ENCODE measurements at regions not wholly inside any gene's neighbourhood (a gene's known extent, or its start where the extent isn't known, plus 50 kb on each side); places are given as distances from the start of the nearest gene placed in this dataset.
"Not testable (repeated sequence)": the region's sequence is repeated elsewhere in the genome, so short reads cannot be mapped to it uniquely, and the experiment has no call there.

DNA sequence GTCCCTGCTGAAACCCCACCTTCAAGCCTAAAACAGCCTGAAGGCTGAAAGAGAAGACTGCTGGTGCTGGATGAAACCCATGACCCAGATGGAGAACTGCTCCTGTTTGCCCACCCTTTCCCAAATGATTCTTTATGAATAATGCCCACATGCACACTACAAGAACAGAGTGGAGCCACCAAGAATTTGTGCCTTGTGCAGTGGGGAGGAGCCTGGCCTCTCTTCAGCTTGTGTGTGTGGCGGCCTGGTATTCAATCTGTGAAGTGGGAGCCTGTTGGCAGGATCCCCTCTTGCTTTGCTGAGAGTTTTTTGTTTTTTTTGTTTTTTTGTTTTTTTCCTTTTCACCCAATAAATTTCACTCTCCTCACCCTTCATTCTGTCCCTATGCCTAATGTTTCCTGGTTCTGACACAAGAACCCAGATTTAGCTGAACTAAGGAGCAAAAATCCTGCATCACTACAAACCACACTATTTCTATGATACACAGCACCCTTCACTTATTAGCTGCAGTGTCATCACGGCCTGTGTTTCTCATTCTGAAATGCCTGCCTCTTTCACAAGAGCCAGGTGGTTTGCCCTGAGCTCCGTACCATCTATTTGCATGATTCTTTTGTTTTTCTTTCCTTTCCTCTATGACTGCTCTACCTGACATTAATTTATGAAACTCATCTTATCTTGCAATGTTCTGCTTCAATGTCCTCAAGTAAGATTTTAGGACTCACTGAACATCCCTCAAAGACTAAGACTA, 585.5 kb upstream of the ATXN7L3B start:
- no peaks in the 10 kb centered on the region for H3K4me1 Mint-ChIP-seq
- DNase-seq (no peak), ATAC-seq (no peak)
- no peaks in the 10 kb centered on the region for H3K27me3 Mint-ChIP-seq
- H3K4me3 Mint-ChIP-seq = no peak overlapping the region
- peaks cover 0 to 6% of the 10 kb centered on the region in 2 donors for H3K9me3 Mint-ChIP-seq
- peak overlapping the region in 1 of 2 donors; percentile 7 for H3K27ac Mint-ChIP-seq

DNA sequence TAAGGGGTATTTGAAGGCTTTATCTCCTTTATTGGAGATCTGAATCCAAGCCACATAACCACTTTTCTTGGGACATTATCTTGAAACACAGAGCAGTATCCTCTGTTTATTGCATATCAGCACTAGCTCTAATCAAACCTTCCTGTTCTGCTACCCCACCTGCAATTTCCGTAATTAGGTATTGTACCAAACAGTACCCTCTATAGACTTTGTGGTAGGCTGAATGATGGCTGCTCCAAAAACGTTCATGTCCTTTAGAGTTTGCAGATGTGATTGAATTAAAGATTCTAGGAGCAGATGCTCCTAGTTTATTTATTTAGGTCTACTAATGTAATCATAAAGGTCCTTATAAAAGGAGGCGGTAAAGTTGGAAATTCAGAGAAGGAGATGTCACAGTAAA, 573.0 kb upstream of the ATXN7L3B start:
- no peak for ATAC-seq
- Mint-ChIP-seq H3K27me3 (no peaks in the 10 kb centered on the region), H3K27ac (no peak overlapping the region), H3K4me3 (no peak overlapping the region), H3K9me3 (no peaks in the 10 kb centered on the region), H3K4me1 (no peaks in the 10 kb centered on the region)
- DNase-seq = no peak

GRCh38 chr12:73973486-73973885, 564.1 kb upstream of the ATXN7L3B start:
- ATAC-seq (no peak), DNase-seq (no peak)
- H3K4me3 Mint-ChIP-seq = no peak overlapping the region
- no peaks in the 10 kb centered on the region for H3K27me3 Mint-ChIP-seq
- no peaks in the 10 kb centered on the region for H3K4me1 Mint-ChIP-seq
- no peak overlapping the region for H3K27ac Mint-ChIP-seq
- peaks cover 8 to 10% of the 10 kb centered on the region in 2 donors for H3K9me3 Mint-ChIP-seq

DNA sequence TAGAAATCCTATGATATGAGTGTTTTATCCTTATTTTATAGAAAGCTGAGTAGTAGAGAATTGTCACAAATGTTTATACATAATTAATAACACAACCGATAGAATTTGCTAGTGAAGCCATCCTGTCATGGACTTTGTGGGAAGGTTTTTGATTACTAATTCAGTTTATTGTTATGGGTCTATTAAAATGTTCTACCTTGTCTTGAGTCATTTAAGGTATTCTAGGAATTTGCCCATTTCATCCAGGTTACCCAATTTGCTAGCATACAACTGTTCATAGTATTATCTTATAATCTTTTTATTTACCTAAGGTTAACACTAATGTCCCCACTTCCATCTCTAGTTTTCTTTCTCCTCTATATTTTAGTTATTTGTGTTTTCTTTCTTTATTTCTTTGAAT, 553.1 kb upstream of the ATXN7L3B start:
- H3K27ac Mint-ChIP-seq = no peak overlapping the region
- ATAC-seq (no peak), DNase-seq (no peak)
- H3K27me3 Mint-ChIP-seq = no peaks in the 10 kb centered on the region
- no peak overlapping the region for H3K4me3 Mint-ChIP-seq
- peaks cover 0 to 5% of the 10 kb centered on the region in 2 donors for H3K9me3 Mint-ChIP-seq
- no peaks in the 10 kb centered on the region for H3K4me1 Mint-ChIP-seq

GRCh38 chr12:73991138-73991537, 546.5 kb upstream of the ATXN7L3B start:
- Mint-ChIP-seq H3K4me1 (no peaks in the 10 kb centered on the region), H3K27ac (no peak overlapping the region), H3K9me3 (no peaks in the 10 kb centered on the region), H3K4me3 (no peak overlapping the region), H3K27me3 (no peaks in the 10 kb centered on the region)
- DNase-seq = no peak
- no peak for ATAC-seq

DNA sequence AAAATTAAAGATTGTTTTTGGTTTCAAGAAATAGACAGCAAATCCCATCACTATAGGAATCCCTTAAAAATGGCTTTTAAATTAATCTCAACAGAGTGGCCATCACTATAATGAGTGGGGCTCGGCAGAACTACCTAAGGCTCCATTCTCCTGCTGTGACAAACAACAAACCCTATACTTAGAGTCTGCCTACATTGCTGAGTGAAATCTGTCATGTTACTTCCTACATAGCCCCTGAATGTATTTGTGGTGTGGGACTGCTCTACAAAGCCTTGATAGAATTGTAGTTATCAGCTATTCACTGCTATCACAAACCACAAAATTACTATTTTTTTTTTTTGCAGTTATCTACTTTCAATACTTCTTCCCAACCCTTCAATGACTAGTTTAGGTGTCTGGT, 538.7 kb upstream of the ATXN7L3B start:
- Mint-ChIP-seq H3K9me3 (no peaks in the 10 kb centered on the region), H3K27me3 (no peaks in the 10 kb centered on the region), H3K27ac (no peak overlapping the region), H3K4me1 (no peaks in the 10 kb centered on the region), H3K4me3 (no peak overlapping the region)
- DNase-seq (no peak), ATAC-seq (no peak)

GRCh38 chr12:74015118-74015517, 522.5 kb upstream of the ATXN7L3B start:
- H3K4me3 Mint-ChIP-seq = no peak overlapping the region
- H3K4me1 Mint-ChIP-seq = no peaks in the 10 kb centered on the region
- ATAC-seq (no peak), DNase-seq (no peak)
- peaks cover 0 to 7% of the 10 kb centered on the region in 2 donors for H3K9me3 Mint-ChIP-seq
- H3K27me3 Mint-ChIP-seq = no peaks in the 10 kb centered on the region
- H3K27ac Mint-ChIP-seq = no peak overlapping the region

GRCh38 chr12:74016324-74016723, 521.3 kb upstream of the ATXN7L3B start:
- H3K4me3 Mint-ChIP-seq, H3K27me3 Mint-ChIP-seq, H3K27ac Mint-ChIP-seq, DNase-seq, H3K4me1 Mint-ChIP-seq, H3K9me3 Mint-ChIP-seq, ATAC-seq: not testable (repeated sequence)

DNA sequence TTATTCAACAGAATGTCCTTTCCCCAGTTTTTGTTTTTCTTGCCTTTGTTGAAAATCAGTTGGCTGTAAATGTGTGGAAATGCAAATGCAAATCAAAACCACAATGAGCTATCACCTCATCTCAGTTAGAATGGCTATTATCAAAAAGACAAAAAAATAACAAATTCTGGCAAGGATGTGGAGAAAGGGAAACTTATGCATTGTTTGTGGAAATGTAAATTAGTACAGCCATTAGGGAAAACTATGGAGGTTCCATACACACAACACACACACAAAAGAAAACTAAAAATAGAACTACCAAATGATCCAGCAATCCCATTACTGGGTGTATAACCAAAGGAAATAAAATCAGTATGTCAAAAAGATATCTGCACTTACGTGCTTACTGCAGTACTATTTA, 518.8 kb upstream of the ATXN7L3B start:
- no peak overlapping the region for H3K4me3 Mint-ChIP-seq
- peaks cover 0 to 6% of the 10 kb centered on the region in 2 donors for H3K9me3 Mint-ChIP-seq

GRCh38 chr12:74021937-74022336, 515.7 kb upstream of the ATXN7L3B start:
- H3K27ac Mint-ChIP-seq = no peak overlapping the region
- peak in 1 of 2 donors; percentile 18 for DNase-seq
- no peaks in the 10 kb centered on the region for H3K27me3 Mint-ChIP-seq
- peak; percentile 79 for ATAC-seq
- H3K9me3 Mint-ChIP-seq = peaks cover 0 to 7% of the 10 kb centered on the region in 2 donors
- H3K4me1 Mint-ChIP-seq = no peaks in the 10 kb centered on the region
- no peak overlapping the region for H3K4me3 Mint-ChIP-seq

More for the DNA sequence above, 518.8 kb upstream of the ATXN7L3B start:
- Mint-ChIP-seq H3K27ac (no peak overlapping the region), H3K4me1 (no peaks in the 10 kb centered on the region), H3K27me3 (no peaks in the 10 kb centered on the region)
- DNase-seq (no peak), ATAC-seq (no peak)

DNA sequence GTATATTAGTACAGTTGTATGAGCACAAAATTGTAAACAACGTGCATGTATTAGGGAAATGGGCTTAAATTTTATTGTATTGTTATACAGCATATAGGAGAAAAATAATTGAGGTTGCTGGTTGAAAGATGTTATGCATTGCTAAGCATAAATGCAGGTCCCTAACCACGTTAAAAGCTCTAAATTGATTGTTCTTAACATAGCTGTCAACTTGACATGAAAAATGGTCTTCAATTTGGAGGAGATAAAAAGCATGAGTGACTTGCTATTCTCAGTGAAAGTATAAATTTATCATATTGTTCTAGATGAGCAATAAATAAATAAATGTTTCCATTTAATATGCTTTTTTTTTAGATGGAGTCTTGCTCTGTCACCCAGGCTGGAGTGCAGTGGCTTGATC, 506.6 kb upstream of the ATXN7L3B start:
- ATAC-seq (no peak), DNase-seq (no peak)
- Mint-ChIP-seq H3K27me3 (no peaks in the 10 kb centered on the region), H3K4me1 (no peaks in the 10 kb centered on the region), H3K4me3 (no peak overlapping the region), H3K9me3 (no peaks in the 10 kb centered on the region), H3K27ac (peak overlapping the region in 1 of 2 donors; percentile 54)

DNA sequence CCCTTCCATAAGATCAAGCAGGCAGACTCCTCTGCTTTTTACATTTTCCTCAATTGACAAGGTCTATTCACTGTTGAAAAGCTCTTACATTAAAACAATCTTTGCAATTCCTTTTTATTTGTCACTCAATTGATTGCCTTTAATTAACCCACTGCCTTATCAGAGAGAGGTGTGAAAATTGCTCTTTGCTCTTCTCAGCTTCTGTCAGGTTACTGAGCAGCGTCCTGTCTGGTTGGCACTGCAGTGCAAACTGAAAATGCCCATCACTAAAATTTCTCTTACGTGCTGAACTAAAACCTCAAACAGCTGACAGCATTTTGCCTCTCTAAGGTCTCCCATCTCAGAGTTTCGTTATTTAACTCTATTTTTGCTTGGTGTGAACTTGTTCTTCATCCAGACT, 504.1 kb upstream of the ATXN7L3B start:
- Mint-ChIP-seq H3K4me1 (no peaks in the 10 kb centered on the region), H3K27me3 (no peaks in the 10 kb centered on the region), H3K9me3 (no peaks in the 10 kb centered on the region), H3K27ac (no peak overlapping the region), H3K4me3 (no peak overlapping the region)
- no peak for DNase-seq
- ATAC-seq = no peak

DNA sequence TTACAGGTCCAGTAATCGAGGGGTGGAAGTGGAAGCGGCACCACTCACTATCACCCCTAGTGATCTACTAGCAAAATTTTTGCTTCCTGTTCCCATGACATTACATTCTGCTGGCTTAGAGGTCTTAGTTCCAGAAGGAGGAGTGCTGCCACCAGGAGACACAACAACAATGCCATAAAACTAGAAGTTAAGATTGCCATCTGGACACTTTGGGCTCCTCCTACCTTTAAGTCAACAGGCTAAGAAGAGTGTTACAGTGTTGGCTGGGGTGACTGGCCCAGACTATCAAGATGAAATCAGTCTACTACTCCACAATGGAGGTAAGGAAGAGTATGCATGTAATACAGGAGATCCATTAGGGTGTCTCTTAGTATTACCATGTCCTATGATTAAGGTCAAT, 498.5 kb upstream of the ATXN7L3B start:
- H3K4me1 Mint-ChIP-seq, ATAC-seq, DNase-seq, H3K27me3 Mint-ChIP-seq, H3K27ac Mint-ChIP-seq, H3K4me3 Mint-ChIP-seq: not testable (repeated sequence)
- H3K9me3 Mint-ChIP-seq = peaks cover 0 to 14% of the 10 kb centered on the region in 2 donors

DNA sequence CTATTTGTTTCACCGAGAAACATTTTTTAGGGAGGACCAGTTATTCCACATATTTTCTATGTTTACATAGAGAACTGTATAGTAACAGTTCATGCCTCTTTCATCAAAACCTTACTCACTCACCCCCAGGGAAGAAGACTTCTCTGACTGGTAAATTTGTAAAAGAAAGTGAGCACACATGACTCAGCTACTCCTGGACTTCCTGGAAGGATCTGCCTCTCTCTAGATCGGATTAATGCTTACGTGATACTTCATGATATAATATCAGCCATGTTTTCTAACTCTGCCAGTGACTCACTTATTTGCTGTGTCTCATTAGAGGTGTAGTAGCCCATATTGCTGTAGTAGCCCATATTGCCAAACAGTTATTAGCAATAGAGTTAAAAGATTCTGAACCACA, 494.3 kb upstream of the ATXN7L3B start:
- no peaks in the 10 kb centered on the region for H3K27me3 Mint-ChIP-seq
- H3K4me3 Mint-ChIP-seq = no peak overlapping the region
- no peak for DNase-seq
- no peak overlapping the region for H3K27ac Mint-ChIP-seq
- H3K4me1 Mint-ChIP-seq = no peaks in the 10 kb centered on the region
- no peak for ATAC-seq
- H3K9me3 Mint-ChIP-seq = peaks cover 0 to 14% of the 10 kb centered on the region in 2 donors

GRCh38 chr12:74049348-74049747, 488.3 kb upstream of the ATXN7L3B start:
- no peak for ATAC-seq
- H3K4me3 Mint-ChIP-seq = no peak overlapping the region
- H3K27ac Mint-ChIP-seq = no peak overlapping the region
- no peak for DNase-seq
- no peaks in the 10 kb centered on the region for H3K9me3 Mint-ChIP-seq
- no peaks in the 10 kb centered on the region for H3K27me3 Mint-ChIP-seq
- no peaks in the 10 kb centered on the region for H3K4me1 Mint-ChIP-seq

DNA sequence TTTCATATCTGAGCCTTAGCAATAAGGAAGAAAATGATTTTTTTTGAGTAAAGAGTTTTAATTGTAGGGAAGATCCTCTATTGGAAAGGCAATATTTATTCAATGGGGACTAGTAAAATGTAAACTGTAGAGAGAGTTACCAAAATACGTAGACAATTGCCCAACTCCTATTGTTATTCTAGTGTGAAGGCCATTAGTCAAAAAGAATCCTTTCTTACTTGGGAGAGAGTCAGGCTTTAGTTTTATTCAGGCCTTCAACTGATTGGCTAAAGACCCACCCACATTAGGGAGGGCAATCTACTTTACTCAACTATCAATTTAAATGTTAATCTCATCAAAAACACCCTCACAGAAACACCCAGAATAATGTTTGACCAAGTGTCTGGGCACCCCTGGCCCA, 485.8 kb upstream of the ATXN7L3B start:
- Mint-ChIP-seq H3K27me3 (no peaks in the 10 kb centered on the region), H3K27ac (no peak overlapping the region), H3K4me1 (no peaks in the 10 kb centered on the region), H3K9me3 (no peaks in the 10 kb centered on the region), H3K4me3 (no peak overlapping the region)
- no peak for ATAC-seq
- DNase-seq = no peak

DNA sequence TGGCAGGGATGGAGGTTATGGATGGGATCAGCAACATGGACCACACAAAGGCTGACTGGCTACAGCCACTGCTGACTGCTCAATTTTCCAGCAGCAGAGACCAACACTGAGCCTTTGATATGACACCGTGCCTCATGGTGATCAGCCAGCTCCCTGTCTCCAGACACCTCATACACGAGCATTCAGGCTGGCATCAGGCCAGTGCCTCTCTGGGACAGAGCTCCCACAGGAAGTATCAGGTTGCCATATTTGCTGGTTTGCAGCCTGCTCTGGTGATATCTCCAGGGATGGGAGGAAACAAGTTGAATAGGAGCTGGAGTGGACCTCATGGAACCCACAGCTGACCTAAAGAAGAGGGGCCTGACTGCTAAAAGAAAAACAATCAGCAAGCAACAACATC, 471.2 kb upstream of the ATXN7L3B start:
- DNase-seq (no peak), ATAC-seq (no peak)
- Mint-ChIP-seq H3K4me3 (no peak overlapping the region), H3K27me3 (no peaks in the 10 kb centered on the region), H3K27ac (no peak overlapping the region), H3K4me1 (no peaks in the 10 kb centered on the region), H3K9me3 (peaks cover 11 to 24% of the 10 kb centered on the region in 2 donors)

All from stimulated activated naive CD8-positive, alpha-beta T cell treated with anti-CD3 and anti-CD28 coated beads, Interleukin-15, amount 100 ng/mL, for 72 hours (primary cell).